Left lung (tissue), 4 donors: ENCODE measurements at regions not wholly inside any gene's neighbourhood (a gene's known extent, or its start where the extent isn't known, plus 50 kb on each side); places are given as distances from the start of the nearest gene placed in this dataset.

ENCODE experiments used
- ATAC-seq: fragments of 200-7000 bp; cut with Tn5 transposase; one replicate; pipeline ENCODE4 v1.9.1; 2020; ENCODE audit warnings: moderate library complexity
- DNase-seq, 4 donors: peaks; one replicate each; pipeline ENCODE4 v3.0.0-alpha.2; 2013 to 2020
- H3K27ac ChIP-seq, 2 donors: fragments of 200-600 bp; sonication (generic) in 1 of 2; one replicate each; pipeline versions ENCODE4 v1.5.0 to v1.8.0; 2020 to 2021
- H3K27me3 ChIP-seq, 2 donors: fragments of 200-600 bp; sonication (generic) in 1 of 2; one replicate each; pipeline versions ENCODE4 v1.5.0 to v1.8.0; 2020 to 2021
- H3K36me3 ChIP-seq, 2 donors: fragments of 200-600 bp; sonication (generic) in 1 of 2; one replicate each; pipeline versions ENCODE4 v1.5.0 to v1.8.0; 2020 to 2021
- H3K4me1 ChIP-seq, 2 donors: fragments of 200-600 bp; one replicate each; pipeline ENCODE4 v1.8.0; 2021
- H3K4me3 ChIP-seq, 2 donors: fragments of 200-600 bp; sonication (generic) in 1 of 2; one replicate each; pipeline versions ENCODE4 v1.5.0 to v1.8.0; 2020 to 2021; ENCODE audit warnings: mild to moderate bottlenecking in 1 of 2
- H3K9me3 ChIP-seq, 2 donors: fragments of 200-600 bp; sonication (generic) in 1 of 2; one replicate each; pipeline versions ENCODE4 v1.5.0 to v1.8.0; 2020 to 2021
- CTCF ChIP-seq, 2 donors: fragments of 200-600 bp; sonication (generic) in 1 of 2; IDR thresholded peaks; one replicate each; pipeline versions ENCODE4 v1.5.0 to v1.8.0; 2021; ENCODE audit warnings: antibody characterized with exemption in 2 of 2
- intact Hi-C, 2 donors: fragments of 100-400 bp; cut with DNase I; formaldehyde crosslinking; loops; one replicate each; pipeline versions ENCODE4 v1.11.2 to v1.14.2; 2022
- donor health status: DM: no; HTN: yes; CAD: no.
- donor health status: DM: no; HTN: no; CAD: no.

GRCh38 chr1:94316836-94317789 lies 79.7 kb upstream of the ARHGAP29 start:
- no peak overlapping the region for H3K4me3 ChIP-seq
- DNase-seq (no peak), ATAC-seq (peak; percentile 53)
- no peaks in the 10 kb centered on the region for H3K27me3 ChIP-seq
- H3K36me3 ChIP-seq, result no peaks in the 10 kb centered on the region
- intact Hi-C loops, result no loop called here
- H3K4me1 ChIP-seq, result peaks cover 0 to 7% of the 10 kb centered on the region in 2 donors
- no peaks in the 10 kb centered on the region for H3K9me3 ChIP-seq
- TF ChIP-seq CTCF (IDR thresholded peaks at IDR 0.05), result no peak
- no peak overlapping the region for H3K27ac ChIP-seq

- Histone ChIP-seq H3K9me3 (no peaks in the 10 kb centered on the region), H3K27ac (no peak overlapping the region), H3K36me3 (no peaks in the 10 kb centered on the region), H3K27me3 (no peaks in the 10 kb centered on the region), H3K4me1 (peaks cover 0 to 7% of the 10 kb centered on the region in 2 donors), H3K4me3 (no peak overlapping the region)
- TF ChIP-seq CTCF (IDR thresholded peaks at IDR 0.05), result no peak
- DNase-seq, result no peak
- ATAC-seq, result no peak
- intact Hi-C loops, result no loop called here
Measured at GRCh38 chr1:94316183-94316582, 78.8 kb upstream of the ARHGAP29 start.

GRCh38 chr1:94315552-94316116 lies 78.2 kb upstream of the ARHGAP29 start:
- Histone ChIP-seq H3K4me3 (no peak overlapping the region), H3K4me1 (peaks cover 0 to 7% of the 10 kb centered on the region in 2 donors), H3K27me3 (no peaks in the 10 kb centered on the region), H3K27ac (no peak overlapping the region), H3K9me3 (no peaks in the 10 kb centered on the region), H3K36me3 (no peaks in the 10 kb centered on the region)
- TF ChIP-seq CTCF (IDR thresholded peaks at IDR 0.05), result no peak
- intact Hi-C loops, result no loop called here
- ATAC-seq, result no peak
- no peak for DNase-seq

- intact Hi-C loops, result no loop called here
- H3K4me3 ChIP-seq, result no peak overlapping the region
- H3K27me3 ChIP-seq, result no peaks in the 10 kb centered on the region
- H3K4me1 ChIP-seq, result peaks cover 0 to under 1% of the 10 kb centered on the region in 2 donors
- H3K9me3 ChIP-seq, result no peaks in the 10 kb centered on the region
- no peak overlapping the region for H3K27ac ChIP-seq
- no peaks in the 10 kb centered on the region for H3K36me3 ChIP-seq
- ATAC-seq, result no peak
- DNase-seq, result no peak
- TF ChIP-seq CTCF (IDR thresholded peaks at IDR 0.05), result no peak
Measured at GRCh38 chr1:94314222-94314858, 77.0 kb upstream of the ARHGAP29 start.
